HG03565 (cell line): ENCODE measurements at regions not wholly inside any gene's neighbourhood (a gene's known extent, or its start where the extent isn't known, plus 50 kb on each side); places are given as distances from the start of the nearest gene placed in this dataset.
"Not testable (repeated sequence)": the region's sequence is repeated elsewhere in the genome, so short reads cannot be mapped to it uniquely, and the experiment has no call there.

Experiments
- ATAC-seq: cut with Tn5 transposase; IDR thresholded peaks from one replicate; pipeline ENCODE4 v1.9.1; 2021; ENCODE audit warnings: mild to moderate bottlenecking, moderate library complexity; ENCODE audit not compliant: unreplicated experiment

DNA sequence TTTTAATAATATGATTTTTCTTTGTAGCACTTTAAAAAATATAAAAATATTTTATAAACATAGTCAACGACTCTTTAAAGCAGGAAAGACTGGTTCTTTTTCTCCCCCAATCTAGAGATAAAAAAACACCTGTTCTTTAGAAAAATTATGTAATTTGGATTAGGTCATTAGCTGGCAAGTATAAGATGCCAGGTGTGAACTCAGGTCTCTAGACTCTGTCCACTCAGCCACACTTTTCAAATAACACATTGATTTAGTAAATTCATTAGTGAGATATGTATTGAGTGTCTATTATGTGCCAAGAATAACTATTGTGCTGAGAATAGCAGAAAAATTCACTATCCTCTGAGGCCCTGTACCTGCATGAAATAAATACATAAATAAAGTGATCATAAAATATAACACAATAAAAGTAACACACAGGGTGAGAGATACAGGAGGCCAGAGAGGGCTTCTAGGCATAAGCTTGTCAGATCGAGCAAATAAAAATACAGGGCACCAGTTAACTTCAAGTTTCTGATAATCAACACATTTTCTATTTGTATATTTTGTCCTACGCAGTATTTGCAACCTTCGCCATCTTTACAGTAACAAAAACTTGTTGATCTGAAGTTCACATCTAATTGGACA, 867.1 kb upstream of the GBE1 start:
- no peak for ATAC-seq

DNA sequence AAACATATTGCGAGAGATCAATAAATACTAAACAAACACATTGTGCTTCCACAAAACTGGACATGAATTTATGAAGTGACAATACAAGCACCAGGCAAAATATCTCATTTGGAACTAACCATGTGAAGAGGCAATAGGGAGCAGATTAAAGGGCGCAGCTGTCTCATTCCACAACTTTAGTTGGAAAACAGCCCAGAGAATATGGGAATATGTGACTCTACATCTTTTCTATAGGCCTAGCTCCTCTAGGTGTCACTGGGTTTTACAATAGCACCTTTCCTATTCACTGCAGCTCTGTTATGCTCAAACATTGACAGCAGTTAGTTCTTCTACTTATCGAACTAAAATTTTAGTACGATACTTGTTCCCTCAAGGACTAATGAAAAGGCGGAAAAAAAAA, 866.3 kb upstream of the GBE1 start:
- ATAC-seq = no peak

DNA sequence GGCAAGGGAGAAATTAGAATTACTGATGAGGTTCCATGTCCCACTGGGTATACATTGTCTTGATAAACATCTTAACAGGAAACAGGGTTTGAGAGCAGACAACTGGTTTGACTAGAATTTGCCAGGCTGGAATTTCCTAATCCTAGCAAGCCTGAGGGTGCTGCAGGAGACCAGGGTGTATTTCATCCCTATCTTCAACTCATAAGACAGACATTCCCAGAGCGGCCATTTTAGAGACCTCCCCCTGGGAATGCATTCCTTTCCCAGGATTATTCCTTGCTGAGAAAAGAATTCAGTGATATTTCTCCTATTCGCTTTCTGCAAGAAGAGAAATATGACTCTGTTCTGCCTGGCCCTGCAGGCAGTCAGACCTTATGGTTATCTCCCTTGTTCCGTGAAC, 859.3 kb upstream of the GBE1 start:
- not testable (repeated sequence) for ATAC-seq

DNA sequence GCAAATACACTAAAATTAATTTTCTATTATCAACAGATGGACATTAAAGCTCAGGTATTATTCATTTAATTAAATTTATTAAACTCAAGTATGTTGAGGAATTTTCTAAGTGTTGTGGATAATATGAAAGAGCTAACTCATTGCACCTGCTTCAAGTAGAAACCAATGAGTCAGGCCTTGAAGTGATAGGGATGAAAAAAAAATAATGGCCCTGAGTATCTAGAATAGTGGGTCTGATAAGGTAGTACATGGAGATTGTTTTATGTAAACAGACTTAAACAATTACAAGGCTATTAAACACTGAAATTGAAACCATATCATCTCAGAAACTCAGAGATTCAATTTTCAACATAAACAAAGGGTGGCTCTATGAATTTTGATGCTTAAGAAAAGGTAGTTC, 857.1 kb upstream of the GBE1 start:
- no peak for ATAC-seq

DNA sequence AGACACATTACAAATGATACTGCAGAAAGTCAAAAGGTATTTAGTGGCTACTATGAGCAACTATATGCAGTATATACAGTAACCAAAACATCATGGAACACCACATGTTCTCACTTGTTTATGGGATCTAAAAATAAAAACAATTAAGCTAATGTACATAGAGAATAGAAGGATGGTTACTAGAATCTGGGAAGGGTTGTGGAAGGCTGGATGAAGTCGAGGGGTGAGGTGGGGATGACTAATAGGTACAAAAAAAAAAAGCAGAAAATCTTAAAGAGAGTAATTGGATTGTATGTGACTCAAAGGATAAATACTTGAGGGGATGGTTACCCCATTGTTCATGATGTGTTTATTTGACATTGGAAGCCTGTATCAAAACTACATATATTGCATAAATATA, 848.8 kb upstream of the GBE1 start:
- ATAC-seq = no peak

DNA sequence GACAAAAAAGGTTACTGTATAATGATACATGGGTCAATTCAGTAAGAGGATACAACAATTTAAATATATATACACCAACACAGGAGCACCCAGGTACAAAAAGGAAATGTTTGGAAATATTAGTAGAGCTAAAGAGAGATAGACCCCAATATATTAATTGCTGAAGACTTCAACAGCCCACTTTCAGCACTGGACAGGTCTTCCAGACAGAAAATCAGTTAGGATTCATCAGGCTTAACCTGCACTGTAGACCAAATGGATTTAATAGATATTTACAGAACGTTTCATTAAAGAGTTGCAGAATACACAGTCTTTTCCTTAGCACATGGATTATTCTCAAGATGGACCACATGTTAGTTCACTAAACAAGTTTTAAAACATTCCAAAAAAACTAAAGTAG, 845.9 kb upstream of the GBE1 start:
- ATAC-seq = no peak

DNA sequence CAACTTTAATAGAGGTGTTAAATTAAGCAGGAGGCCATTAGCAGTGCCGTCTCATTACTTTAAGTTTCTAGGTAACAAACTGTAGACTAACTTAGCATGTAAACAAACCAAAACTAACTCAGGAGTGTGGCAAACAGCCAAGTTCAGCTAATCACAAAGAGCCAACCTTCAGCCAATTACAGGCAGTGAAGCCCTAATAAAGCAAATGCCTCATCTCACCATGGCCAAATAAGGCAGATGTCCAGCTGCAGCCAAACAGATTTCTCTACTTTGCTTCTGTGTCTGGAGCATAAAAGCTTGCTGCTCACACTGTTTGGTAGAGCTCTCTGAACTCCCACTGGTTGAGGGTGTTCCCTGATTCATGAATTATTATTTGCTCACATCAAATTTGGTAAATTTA, 835.4 kb upstream of the GBE1 start:
- ATAC-seq = no peak

DNA sequence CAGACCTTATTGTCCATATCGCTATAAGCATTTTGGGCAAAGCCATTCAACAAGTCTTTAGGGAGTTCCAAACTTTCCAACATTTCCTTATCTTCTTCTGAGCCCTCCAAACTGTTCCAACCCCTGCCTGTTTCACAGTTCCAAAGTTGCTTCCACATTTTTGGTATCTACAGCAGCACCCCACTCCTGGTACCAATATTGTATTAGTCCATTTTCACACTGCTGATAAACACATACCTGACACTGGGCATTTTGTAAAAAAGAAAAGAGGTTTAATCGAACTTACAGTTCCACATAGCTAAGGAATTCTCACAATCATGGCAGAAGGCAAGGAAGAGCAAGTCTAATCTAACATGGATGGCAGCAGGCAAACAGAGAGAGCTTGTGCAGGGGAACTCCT, 834.1 kb upstream of the GBE1 start:
- ATAC-seq = no peak

DNA sequence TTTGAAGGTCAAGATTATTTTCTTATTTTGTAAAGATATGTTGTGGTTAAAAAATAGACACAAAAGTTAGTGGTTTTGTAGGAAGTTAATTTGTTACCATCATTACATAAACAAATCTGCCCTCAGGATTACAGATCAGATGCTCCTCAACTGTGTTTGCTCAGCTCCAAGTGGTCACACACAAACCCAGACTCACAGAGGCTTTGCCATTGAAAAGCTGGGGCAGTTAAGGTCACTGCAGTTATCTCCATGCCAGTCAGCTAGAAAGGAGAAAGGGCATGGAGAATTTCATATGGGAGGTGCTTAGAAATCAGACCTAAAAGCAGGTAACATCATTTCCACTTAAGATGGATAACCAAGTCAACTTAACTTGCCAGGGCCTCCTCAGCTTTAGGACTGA, 825.7 kb upstream of the GBE1 start:
- no peak for ATAC-seq

DNA sequence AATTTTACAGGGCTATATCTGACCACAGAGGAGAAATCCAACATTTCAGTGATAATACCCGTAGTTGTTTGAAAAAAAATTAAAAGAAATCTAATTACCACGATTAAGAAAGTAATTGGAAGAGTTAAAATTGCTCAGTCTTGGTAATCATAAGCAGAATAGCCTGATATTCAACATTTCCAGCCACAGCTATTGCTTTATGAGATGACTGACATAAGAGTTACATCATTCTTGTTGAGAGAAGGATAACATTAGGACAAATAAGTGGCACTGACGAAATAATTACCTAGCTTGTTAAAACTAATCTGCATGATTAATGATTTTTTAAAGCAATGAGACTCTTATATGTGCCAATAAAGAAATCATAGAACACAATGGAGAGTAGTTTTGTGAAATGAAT, 825.0 kb upstream of the GBE1 start:
- no peak for ATAC-seq

DNA sequence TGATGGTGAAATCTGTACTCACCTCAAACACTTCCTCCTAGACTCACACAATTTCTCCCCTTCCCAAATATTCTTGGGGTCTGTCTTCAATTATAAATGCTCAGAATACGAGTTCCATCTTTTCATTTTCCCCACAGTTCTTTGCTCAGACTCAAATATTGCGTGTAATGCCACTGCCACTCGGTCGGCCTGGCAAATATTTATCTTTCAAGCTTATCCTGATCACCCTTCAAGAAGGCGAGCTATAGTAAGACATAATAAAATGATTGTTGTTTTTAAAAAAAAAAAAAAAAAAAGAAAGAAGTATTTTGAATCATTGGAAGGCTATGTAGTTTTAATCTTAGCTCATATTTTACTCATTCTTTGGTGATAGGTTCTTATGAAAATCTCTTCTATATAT, 824.6 kb upstream of the GBE1 start:
- ATAC-seq = not testable (repeated sequence)

DNA sequence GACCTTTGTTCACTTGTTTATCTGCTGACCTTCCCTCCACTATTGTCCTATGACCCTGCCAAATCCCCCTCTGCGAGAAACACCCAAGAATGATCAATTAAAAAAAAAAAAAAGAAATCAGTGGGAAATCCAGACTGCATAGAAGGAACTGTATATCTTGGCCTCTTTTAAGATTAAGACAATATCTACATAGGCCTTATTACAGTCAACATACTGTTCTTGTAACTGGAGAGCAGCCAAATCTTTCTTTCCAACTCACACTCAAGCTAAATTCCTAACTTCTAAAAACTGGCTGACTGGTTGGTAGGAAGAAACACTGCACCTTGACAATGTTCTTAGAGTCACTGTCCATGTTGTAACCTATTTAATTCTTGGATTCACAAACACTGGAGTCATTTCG, 824.1 kb upstream of the GBE1 start:
- ATAC-seq = not testable (repeated sequence)

DNA sequence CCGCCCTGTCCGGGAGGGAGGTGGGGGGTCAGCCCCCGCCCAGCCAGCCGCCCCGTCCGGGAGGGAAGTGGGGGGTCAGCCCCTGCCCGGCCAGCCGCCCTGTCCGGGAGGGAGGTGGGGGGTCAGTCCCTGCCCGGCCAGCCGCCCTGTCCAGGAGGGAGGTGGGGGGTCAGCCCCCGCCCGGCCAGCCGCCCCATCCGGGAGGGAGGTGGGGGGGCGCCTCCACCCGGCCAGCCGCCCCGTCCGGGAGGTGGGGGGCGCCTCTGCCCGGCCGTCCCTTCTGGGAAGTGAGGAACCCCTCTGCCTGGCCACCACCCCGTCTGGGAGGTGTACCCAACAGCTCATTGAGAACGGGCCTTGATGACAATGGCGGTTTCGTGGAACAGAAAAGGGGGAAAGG, 823.4 kb upstream of the GBE1 start:
- ATAC-seq = not testable (repeated sequence)

DNA sequence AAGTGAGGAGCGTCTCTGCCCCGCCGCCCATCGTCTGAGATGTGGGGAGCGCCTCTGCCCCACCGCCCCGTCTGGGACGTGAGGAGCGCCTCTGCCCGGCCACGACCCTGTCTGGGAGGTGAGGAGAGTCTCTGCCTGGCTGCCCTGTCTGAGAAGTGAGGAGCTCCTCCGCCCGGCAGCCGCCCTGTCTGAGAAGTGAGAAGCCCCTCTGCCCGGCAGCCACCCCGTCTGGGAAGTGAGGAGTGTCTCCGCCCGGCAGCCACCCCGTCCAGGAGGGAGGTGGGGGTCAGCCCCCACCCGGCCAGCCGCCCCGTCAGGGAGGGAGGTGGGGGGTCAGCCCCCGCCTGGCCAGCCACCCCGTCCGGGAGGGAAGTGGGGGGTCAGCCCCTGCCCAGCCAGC, 823.0 kb upstream of the GBE1 start:
- ATAC-seq = not testable (repeated sequence)

DNA sequence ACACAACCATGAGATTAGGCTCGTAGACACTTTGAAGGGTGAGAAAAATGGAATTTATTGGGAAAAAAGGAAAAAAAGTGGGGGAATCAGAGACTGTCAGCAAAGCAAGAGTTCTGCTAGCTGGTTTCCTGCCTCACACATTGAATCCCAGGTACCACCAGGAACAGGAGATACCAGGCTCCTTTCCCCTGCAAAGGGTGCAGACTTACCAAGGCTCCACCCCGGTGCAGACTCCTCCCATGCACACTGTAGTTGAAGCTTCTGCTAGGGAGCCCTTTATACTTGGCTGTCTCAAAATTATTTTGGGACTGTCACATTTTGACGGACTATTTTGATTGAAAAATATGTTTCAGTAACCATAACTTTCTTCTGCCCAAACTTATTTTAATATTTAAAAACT, 819.9 kb upstream of the GBE1 start:
- no peak for ATAC-seq

DNA sequence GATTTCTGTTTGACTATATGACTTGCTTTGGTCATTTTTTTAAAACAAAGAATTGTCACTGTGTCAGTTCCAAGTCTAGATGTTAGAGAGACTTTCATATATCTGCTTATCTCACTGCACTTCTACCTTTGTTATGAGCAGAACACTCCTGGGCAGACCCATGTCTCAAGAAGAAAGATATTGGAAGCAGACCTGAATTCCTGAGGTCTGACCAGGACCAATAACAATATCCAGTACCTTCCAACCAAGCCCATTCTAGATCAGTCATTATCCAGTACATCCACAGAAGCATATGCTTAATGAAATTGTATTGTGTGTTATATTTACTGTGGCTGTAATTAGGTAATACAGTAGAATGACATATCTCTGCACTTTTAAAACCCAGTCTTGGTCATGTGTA, 811.3 kb upstream of the GBE1 start:
- ATAC-seq = no peak

DNA sequence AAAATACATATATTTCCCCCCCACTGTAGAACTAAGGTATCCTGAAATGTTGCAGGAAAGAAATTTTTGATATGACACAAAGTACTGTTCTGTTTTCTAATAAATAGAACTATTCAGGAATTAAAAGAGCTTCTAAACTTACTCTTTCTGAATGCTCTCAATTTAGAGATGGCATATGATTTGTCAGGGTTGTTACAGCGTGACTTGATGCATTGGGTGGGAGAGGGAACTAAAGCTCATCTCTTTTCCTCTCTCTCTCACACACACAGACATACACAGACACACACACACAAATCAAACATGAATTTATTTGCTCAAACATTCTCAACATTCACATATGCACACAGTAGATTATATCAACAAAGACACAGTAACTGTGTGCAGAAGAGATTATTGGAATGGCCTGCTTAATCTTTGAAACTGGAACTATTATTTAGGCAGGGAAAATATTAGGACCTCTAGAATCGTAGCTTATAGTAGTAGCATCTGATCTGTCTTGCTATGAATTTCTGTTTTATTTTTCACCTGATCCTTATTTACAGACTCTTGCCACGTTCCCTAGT, 807.4 kb upstream of the GBE1 start:
- ATAC-seq = no peak

DNA sequence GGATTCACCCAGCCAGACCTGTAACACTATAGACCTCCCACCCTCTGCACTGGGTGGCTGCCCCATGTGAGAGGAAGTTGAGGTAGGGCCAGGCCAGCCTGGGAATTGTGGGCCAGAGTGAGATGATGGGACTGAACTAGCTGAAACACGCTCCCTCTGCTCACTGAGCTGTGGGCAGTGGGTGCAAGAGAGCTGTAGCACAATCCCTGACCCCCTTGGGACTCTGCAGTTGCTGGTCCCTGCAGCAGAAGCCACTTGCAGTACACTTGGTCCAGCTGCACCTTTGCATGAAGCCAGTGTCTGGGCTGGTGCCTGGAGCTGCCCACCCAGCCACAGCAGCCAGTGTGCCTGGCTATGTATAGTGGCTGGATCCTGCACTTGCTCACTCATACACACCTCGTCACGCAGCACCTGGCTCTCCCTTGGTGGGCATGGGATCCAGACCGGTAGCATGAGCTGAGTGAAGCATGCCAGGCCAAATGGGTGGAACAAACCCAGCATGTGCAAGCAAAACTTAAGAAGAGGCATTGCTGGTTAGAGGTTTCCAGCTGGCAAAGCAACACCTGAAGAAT, 805.7 kb upstream of the GBE1 start:
- no peak for ATAC-seq

DNA sequence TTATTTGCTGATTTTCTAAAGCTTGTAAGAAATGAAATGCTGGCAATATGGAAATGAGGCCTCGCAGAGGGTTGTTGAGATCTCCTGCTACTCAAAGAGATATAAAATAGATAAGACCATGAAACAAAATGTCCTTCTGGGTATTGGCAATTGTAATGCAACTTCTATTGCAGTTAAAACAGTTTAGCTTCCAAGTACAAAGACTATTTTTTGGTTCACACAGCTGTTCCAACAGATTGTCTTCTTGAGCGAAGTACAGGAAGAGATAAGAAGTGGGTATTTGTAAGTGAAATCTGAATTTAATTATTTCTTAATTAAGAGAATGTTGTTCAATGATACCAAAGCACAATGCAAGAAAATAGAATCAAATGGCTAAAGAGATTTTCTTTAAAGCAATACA, 801.5 kb upstream of the GBE1 start:
- ATAC-seq = no peak

DNA sequence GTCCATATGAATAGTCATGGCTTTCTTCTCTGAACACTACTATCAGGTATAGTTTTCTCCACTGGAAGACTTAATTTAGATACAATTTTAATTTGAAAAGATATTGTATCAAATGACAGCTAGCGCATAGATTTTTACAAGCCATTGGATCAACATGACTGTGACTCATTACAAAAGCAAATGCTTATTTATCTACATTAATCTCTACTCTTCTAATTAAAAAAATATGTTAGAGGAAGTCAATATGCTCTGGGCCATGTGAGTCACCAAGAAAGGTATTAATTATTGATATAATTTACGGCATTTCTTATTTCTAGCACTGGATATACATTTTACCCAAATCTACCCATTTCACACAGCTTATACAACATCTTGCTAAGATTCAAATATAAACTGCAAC, 800.3 kb upstream of the GBE1 start:
- ATAC-seq = no peak

DNA sequence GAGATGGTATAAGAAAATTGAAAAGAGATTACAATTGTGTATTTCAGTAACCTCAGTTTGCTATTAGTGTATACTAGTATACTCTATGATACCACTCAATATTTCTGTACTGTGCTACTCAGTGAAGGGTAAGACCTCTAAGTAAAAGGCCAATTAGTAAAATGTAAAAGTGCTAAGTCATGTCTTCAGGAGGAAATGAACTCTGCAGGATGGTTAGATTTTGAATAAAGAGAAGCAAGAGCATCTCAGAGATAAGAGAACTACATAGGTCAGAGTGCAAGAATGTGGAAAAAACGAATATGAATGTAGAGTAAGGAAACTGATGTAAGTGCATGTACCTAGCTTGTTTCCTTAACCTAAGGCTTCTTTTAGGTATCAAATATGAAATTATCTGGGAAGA, 796.6 kb upstream of the GBE1 start:
- ATAC-seq = no peak

DNA sequence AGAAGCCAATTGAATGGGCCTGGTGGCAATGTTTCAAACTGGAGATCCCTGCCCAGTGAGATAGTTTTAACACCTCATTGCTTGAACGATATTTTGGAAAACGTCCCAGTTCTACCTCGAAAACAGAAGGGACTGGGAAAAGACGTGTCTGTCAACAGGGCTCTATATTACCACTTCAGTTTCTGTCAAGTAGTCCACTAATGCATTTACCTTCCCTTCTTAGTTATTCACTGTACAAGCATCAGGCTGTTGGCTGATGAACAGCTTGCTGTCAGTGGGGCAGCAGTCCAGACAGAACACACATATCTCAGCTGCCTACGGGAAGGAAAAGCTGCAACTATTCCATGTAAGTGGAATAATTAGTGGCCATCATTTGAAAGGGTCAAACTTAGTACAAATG, 794.7 kb upstream of the GBE1 start:
- no peak for ATAC-seq

DNA sequence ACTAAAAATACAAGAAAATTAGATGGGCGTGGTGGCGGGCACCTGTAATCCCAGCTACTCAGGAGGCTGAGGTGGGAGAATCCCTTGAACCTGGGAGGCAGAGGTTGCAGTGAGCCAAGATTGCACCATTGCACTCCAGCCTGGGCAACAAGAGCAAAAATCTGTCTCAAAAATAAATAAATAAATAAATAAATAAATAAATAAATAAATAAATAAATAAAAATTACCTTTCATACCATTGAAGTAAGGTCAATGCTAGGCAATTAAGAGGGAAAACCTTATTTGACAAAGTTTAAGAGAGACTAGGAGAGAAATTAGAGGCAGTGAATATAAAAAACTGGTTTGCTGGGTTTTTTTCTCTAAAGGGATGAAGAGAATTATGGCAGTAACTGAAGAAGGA, 781.1 kb upstream of the GBE1 start:
- not testable (repeated sequence) for ATAC-seq
